ENCODE measurements at regions not wholly inside any gene's neighbourhood (a gene's known extent, or its start where the extent isn't known, plus 50 kb on each side); places are given as distances from the start of the nearest gene placed in this dataset.

- ChIA-PET POLR2A (no interaction called here), CTCF (interaction anchor here (0.6 kb wide), 1 partner anchor 207 kb away, joined by 3 read pairs; no protein-coding TSS in a partner anchor)
- no peak for TF ChIP-seq ELF4 (IDR thresholded peaks at IDR 0.05)
- TF ChIP-seq NFRKB (IDR thresholded peaks at IDR 0.05), result no peak
- TF ChIP-seq L3MBTL2 (conservative IDR thresholded peaks at IDR 0.05), result no peak
- no peak for TF ChIP-seq PKNOX1 (IDR thresholded peaks at IDR 0.05)
- TF ChIP-seq FOXK2 (IDR thresholded peaks at IDR 0.05), result no peak
- TF ChIP-seq FOXA1 (IDR thresholded peaks at IDR 0.05), result no peak
- TF ChIP-seq ZNF384 (IDR thresholded peaks at IDR 0.05), result no peak
- TF ChIP-seq SUZ12 (IDR thresholded peaks at IDR 0.05), result no peak
- no peak for TF ChIP-seq LEF1 (IDR thresholded peaks at IDR 0.05; ENCODE audit: borderline replicate concordance)
- no peak for TF ChIP-seq CTBP1 (IDR thresholded peaks at IDR 0.05; ENCODE audit: borderline replicate concordance)
- TF ChIP-seq FOXM1 (IDR thresholded peaks at IDR 0.05; ENCODE audit: borderline replicate concordance), result no peak
- no peak for TF ChIP-seq SP1 (IDR thresholded peaks at IDR 0.05)
- no peak for TF ChIP-seq BHLHE40 (IDR thresholded peaks at IDR 0.05; ENCODE audit: borderline replicate concordance)
- no peak for TF ChIP-seq TARDBP (IDR thresholded peaks at IDR 0.05)
- no peak for TF ChIP-seq HDGF (IDR thresholded peaks at IDR 0.05; ENCODE audit: borderline replicate concordance)
- TF ChIP-seq ARNT (IDR thresholded peaks at IDR 0.05), result no peak
- no peak for DNase-seq (ENCODE audit: extremely low spot score)
These were observed 191.9 kb upstream of the LINGO1 start for GRCh38 chr15:77824361-77825251.

GRCh38 chr15:77823736-77824135, 191.0 kb upstream of the LINGO1 start:
- TF ChIP-seq LEF1 (IDR thresholded peaks at IDR 0.05; ENCODE audit: borderline replicate concordance) (no peak), ELF4 (IDR thresholded peaks at IDR 0.05) (no peak), PKNOX1 (IDR thresholded peaks at IDR 0.05) (no peak), ARNT (IDR thresholded peaks at IDR 0.05) (no peak), SP1 (IDR thresholded peaks at IDR 0.05) (no peak), ZNF384 (IDR thresholded peaks at IDR 0.05) (no peak), TARDBP (IDR thresholded peaks at IDR 0.05) (no peak), HDGF (IDR thresholded peaks at IDR 0.05; ENCODE audit: borderline replicate concordance) (no peak)
- ChIA-PET POLR2A (no interaction called here), CTCF (interaction anchor here (0.6 kb wide), 1 partner anchor 206 kb away, joined by 3 read pairs; no protein-coding TSS in a partner anchor)
- DNase-seq (ENCODE audit: extremely low spot score), result no peak

- no peak for DNase-seq (ENCODE audit: extremely low spot score)
- no peak for TF ChIP-seq FOXM1 (IDR thresholded peaks at IDR 0.05; ENCODE audit: borderline replicate concordance)
- TF ChIP-seq HDGF (IDR thresholded peaks at IDR 0.05; ENCODE audit: borderline replicate concordance), result no peak
- TF ChIP-seq CTBP1 (IDR thresholded peaks at IDR 0.05; ENCODE audit: borderline replicate concordance), result no peak
- no peak for TF ChIP-seq SUZ12 (IDR thresholded peaks at IDR 0.05)
- CTCF ChIA-PET, result interaction anchor here (0.8 to 3.1 kb wide), 4 partner anchors 19 to 189 kb away, joined by 3 to 35 read pairs (median 12); partner anchors contain the start of gene LINGO1
- POLR2A ChIA-PET, result interaction anchor here (0.6 kb wide), 1 partner anchor 859 kb away, joined by 3 read pairs; no protein-coding TSS in a partner anchor
These were observed 190.0 kb upstream of the LINGO1 start for GRCh38 chr15:77822631-77823230.

GRCh38 chr15:77821959-77822256, 189.2 kb upstream of the LINGO1 start:
- ChIA-PET CTCF (interaction anchor here (0.6 to 3.1 kb wide), 22 partner anchors 9 to 511 kb away, joined by 3 to 35 read pairs (median 4); partner anchors contain the start of gene LINGO1), POLR2A (interaction anchor here (0.6 to 1.0 kb wide), 2 partner anchors 9 to 158 kb away, joined by 3 to 4 read pairs; no protein-coding TSS in a partner anchor)
- TF ChIP-seq LEF1 (IDR thresholded peaks at IDR 0.05; ENCODE audit: borderline replicate concordance) (no peak), BHLHE40 (IDR thresholded peaks at IDR 0.05; ENCODE audit: borderline replicate concordance) (no peak), FOXA1 (IDR thresholded peaks at IDR 0.05) (no peak), ELF4 (IDR thresholded peaks at IDR 0.05) (no peak), SP1 (IDR thresholded peaks at IDR 0.05) (no peak), FOXM1 (IDR thresholded peaks at IDR 0.05; ENCODE audit: borderline replicate concordance) (no peak), CTBP1 (IDR thresholded peaks at IDR 0.05; ENCODE audit: borderline replicate concordance) (no peak), PKNOX1 (IDR thresholded peaks at IDR 0.05) (no peak)
- no peak for DNase-seq (ENCODE audit: extremely low spot score)

GRCh38 chr15:77821188-77821958, 188.7 kb upstream of the LINGO1 start:
- CTCF ChIA-PET, result interaction anchor here (0.6 to 3.1 kb wide), 32 partner anchors 9 to 511 kb away, joined by 3 to 35 read pairs (median 4); partner anchors contain the start of gene LINGO1
- no peak for TF ChIP-seq ARNT (IDR thresholded peaks at IDR 0.05)
- 0 out of 2 replicates have a peak, but pooled peaks have one; percentile 27 for TF ChIP-seq L3MBTL2 (conservative IDR thresholded peaks at IDR 0.05)
- POLR2A ChIA-PET, result interaction anchor here (0.6 to 1.3 kb wide), 5 partner anchors 9 to 204 kb away, joined by 3 to 4 read pairs (median 3); no protein-coding TSS in a partner anchor
- DNase-seq (ENCODE audit: extremely low spot score), result peak; percentile 80

All from HEK293T (cell line).